Heart right ventricle (tissue), 16 donors: ENCODE measurements at regions not wholly inside any gene's neighbourhood (a gene's known extent, or its start where the extent isn't known, plus 50 kb on each side); places are given as distances from the start of the nearest gene placed in this dataset.

Experiments
- ATAC-seq, 8 donors: fragments of 200-7000 bp; cut with Tn5 transposase; one replicate each; pipeline ENCODE4 v1.9.1; 2020; ENCODE audit warnings: mild to moderate bottlenecking in 8 of 8, moderate library complexity in 8 of 8, moderate number of reproducible peaks in 1 of 8
- DNase-seq, 2 donors: peaks; one replicate each; pipeline ENCODE4 v3.0.0-alpha.2; 2020
- H3K27ac ChIP-seq, 10 donors: fragments of 200-600 bp; sonication (generic) in 2 of 10; one replicate each; pipeline versions ENCODE4 v1.5.0 to v1.8.0; 2020 to 2022; ENCODE audit warnings: mild to moderate bottlenecking in 3 of 10
- H3K27me3 ChIP-seq, 7 donors: fragments of 200-600 bp; one replicate each; pipeline ENCODE4 v1.8.0; 2021 to 2022; ENCODE audit warnings: mild to moderate bottlenecking in 2 of 7
- H3K36me3 ChIP-seq, 9 donors: fragments of 200-600 bp; sonication (generic) in 1 of 9; one replicate each; pipeline versions ENCODE4 v1.5.0 to v1.8.0; 2020 to 2022; ENCODE audit warnings: mild to moderate bottlenecking in 2 of 9
- H3K4me1 ChIP-seq, 9 donors: fragments of 200-600 bp; sonication (generic) in 1 of 9; one replicate each; pipeline versions ENCODE4 v1.5.0 to v1.8.0; 2020 to 2022; ENCODE audit warnings: mild to moderate bottlenecking in 4 of 9
- H3K4me3 ChIP-seq, 10 donors: fragments of 200-600 bp; sonication (generic) in 2 of 10; one replicate each; pipeline versions ENCODE4 v1.5.0 to v1.8.0; 2020 to 2022; ENCODE audit warnings: mild to moderate bottlenecking in 7 of 10, moderate library complexity in 2 of 10
- H3K9me3 ChIP-seq, 11 donors: fragments of 200-600 bp in 10 of 11; sonication (generic) in 2 of 11; one replicate each; pipeline versions ENCODE4 v1.5.0 to v1.8.0; 2013 to 2022; ENCODE audit warnings: mild to moderate bottlenecking in 2 of 11, control low read depth in 1 of 11, moderate library complexity in 1 of 11
- WGBS, 2 donors: extraction: QIAGEN DNeasy Blood & Tissue Kit; methylation state at CpG; one replicate each; pipeline ENCODE4 v1.1.7; 2013; ENCODE audit warnings: inconsistent platforms in 1 of 2; 5-methylcytosine and 5-hydroxymethylcytosine counted together
- intact Hi-C, 10 donors: fragments of 100-400 bp; cut with DNase I; formaldehyde crosslinking; loops; one replicate each; pipeline versions ENCODE4 v1.11.1 to v1.14.2; 2022
- TF ChIP-seq, protein P1 (sequence below), 9 donors: fragments of 200-600 bp; sonication (generic) in 2 of 9; IDR thresholded peaks; one replicate each; pipeline versions ENCODE4 v1.5.0 to v1.8.0; 2021 to 2022; ENCODE audit warnings: antibody characterized with exemption in 9 of 9, mild to moderate bottlenecking in 5 of 9, moderate library complexity in 1 of 9
- donor health status: Arrhythmogenic right ventricular cardiomyopathy.
- donor health status: ischemic (EF 13 %, LVEDD 7.1; RV severe dilation, severe dysfunction).
- donor health status: healthy with polysubstance abuse.
- donor health status: DM: no; HTN: yes; CAD: no.
- donor health status: DM: no; HTN: no; CAD: no.
- donor health status: ischemic (EF 25% LVEDD 6.9; RV normal size, moderate dysfunction).
- donor health status: ischemic (EF 25% LVEDD 5.7; RV mildly dilated, moderate dysfunction).
- donor health status: healthy.
- donor health status: DM: yes; HTN: yes; CAD: no.
- donor health status: Ischemic cardiomyopathy.
- donor health status: ischemic (EF 35%, LVEDD 5.7; RV mildly dilated, moderate dysfunction).
- donor health status: nonischemic (EF 11% LVEDD 7.7; RV severe dilation, severe dysfunction).
- donor health status: DM: yes; HTN: yes; CAD: no.
- donor health status: PGD.
- donor health status: ischemic (EF 29% LVEDD 5.4; RV normal size, mild dysfunction).
- donor health status: nonischemic (EF 23%, LVEDD 6.1; RV moderate dilation, normal function).

DNA sequence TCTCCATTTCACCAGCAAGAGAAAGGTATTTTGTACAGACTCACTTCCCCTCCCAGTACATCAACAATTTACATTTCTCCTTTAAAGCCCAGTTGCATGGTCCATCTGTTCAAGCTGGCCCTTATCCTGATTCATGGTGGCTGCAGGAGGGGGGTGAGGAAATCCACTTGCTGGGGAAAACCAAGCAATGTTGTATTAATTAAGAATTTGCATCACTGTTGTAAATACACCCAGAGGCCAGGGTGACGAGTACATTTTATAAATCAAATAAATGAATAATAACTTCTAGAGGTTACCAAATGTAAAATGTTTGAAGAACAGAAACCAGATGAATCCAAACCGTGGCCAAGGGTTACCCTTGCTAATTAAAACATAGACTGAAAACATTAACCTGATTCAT is 395.9 kb upstream of the INTU start:
- no peaks in the 10 kb centered on the region for H3K4me1 ChIP-seq
- DNase-seq (no peak), ATAC-seq (no peak)
- TF ChIP-seq, protein P1, sequence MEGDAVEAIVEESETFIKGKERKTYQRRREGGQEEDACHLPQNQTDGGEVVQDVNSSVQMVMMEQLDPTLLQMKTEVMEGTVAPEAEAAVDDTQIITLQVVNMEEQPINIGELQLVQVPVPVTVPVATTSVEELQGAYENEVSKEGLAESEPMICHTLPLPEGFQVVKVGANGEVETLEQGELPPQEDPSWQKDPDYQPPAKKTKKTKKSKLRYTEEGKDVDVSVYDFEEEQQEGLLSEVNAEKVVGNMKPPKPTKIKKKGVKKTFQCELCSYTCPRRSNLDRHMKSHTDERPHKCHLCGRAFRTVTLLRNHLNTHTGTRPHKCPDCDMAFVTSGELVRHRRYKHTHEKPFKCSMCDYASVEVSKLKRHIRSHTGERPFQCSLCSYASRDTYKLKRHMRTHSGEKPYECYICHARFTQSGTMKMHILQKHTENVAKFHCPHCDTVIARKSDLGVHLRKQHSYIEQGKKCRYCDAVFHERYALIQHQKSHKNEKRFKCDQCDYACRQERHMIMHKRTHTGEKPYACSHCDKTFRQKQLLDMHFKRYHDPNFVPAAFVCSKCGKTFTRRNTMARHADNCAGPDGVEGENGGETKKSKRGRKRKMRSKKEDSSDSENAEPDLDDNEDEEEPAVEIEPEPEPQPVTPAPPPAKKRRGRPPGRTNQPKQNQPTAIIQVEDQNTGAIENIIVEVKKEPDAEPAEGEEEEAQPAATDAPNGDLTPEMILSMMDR (IDR thresholded peaks at IDR 0.05): no peak
- H3K27ac ChIP-seq: no peak overlapping the region
- 78 to 85% methylated on average over 2 of the region's 2 CpGs for WGBS, 2 donors
- no peak overlapping the region for H3K4me3 ChIP-seq
- no peaks in the 10 kb centered on the region for H3K27me3 ChIP-seq
- H3K36me3 ChIP-seq: no peaks in the 10 kb centered on the region
- H3K9me3 ChIP-seq: no peaks in the 10 kb centered on the region
- intact Hi-C loops: no loop called here

DNA sequence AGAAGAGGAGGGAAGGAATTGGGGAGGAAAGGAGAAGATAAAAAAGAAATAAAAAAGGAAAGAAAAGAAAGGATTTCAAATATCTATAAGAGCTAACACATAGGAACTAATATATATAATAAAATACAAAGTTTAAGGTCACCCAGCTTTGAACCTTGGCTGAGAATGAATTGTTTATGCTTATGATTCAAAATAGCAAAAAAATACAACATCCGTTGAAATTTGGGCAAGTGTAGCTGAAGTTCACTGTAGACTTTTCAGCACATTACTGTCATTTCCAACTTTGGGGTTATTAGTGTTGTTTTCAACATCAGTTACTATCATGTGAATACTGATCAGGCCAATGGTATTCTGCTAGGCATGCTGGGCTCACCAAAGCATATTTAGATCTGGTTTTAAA is 395.2 kb upstream of the INTU start:
- Histone ChIP-seq H3K36me3 (no peaks in the 10 kb centered on the region), H3K27me3 (no peaks in the 10 kb centered on the region), H3K4me1 (no peaks in the 10 kb centered on the region), H3K9me3 (no peaks in the 10 kb centered on the region), H3K4me3 (no peak overlapping the region), H3K27ac (no peak overlapping the region)
- DNase-seq (no peak), ATAC-seq (no peak)
- intact Hi-C loops: no loop called here
- TF ChIP-seq, protein P1 (IDR thresholded peaks at IDR 0.05): no peak
- 63 to 74% methylated on average over 1 of the region's 1 CpG for WGBS, 2 donors

DNA sequence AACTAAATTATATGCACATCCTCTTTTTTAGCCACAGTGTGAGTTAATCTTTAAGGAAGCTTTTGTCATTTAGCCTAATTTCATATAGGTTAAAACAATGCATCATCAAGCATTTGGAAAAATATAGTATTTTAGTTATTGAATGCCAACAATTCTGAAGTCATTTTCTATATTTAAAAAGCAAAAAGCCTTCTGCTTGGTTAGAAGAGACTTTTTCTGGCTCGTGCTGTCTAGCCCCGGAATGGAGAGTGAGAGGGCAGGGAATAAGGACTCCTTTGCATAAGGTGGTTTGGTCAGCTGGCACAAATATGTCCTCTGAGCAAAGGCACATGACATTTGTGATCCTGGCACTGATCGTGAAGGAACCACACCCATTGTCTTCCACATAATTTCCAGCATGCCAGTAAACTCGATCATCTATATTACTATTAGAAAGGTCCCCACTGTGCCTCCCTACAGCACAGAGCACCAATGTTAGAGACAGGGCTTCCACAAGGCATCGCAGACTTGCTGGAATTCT is 393.7 kb upstream of the INTU start:
- WGBS, 2 donors: 71% methylated on average over 5 of the region's 5 CpGs
- Histone ChIP-seq H3K27me3 (no peaks in the 10 kb centered on the region), H3K36me3 (no peaks in the 10 kb centered on the region), H3K4me3 (no peak overlapping the region), H3K27ac (no peak overlapping the region), H3K4me1 (no peaks in the 10 kb centered on the region), H3K9me3 (no peaks in the 10 kb centered on the region)
- ATAC-seq: no peak
- no peak for DNase-seq
- TF ChIP-seq, protein P1 (IDR thresholded peaks at IDR 0.05): no peak
- intact Hi-C loops: no loop called here

DNA sequence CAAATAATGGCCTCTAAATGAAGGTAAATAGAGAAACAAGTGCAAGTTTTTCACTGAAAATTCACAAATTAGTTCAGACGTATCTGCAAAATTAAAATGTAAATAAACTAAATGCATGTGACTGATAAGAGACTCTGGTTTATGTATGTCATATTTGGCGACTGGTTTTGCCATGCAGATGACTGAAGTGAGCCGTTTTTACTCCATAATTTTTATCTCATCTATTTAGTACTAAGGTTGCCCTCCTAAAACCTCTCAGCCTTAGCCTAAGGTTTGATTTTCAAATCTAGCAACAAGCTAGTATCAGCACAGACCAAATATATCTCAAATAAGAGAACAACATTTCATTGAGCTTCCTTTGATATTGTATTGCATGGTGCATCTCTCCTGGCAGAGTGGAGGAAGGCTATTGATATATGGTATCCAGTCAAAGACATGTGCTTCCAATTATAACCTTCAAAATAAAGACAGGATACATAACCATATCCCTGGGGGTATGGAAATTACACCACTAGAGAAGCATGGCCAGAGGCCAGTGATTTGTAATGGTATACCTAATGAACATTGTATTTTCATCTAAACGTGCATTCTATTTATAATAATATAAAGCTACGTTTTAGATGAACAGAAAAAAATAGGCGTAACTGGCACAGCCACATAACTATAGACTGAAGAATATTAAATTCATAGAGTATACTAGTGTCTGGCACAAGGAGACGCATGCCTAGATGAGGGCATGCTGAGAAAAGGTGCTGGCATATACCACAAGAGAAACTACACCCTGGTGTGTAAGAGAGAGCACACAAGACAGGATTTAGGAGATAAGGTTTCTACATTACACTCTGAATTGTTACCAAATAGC is 392.6 kb upstream of the INTU start:
- Histone ChIP-seq H3K4me1 (no peaks in the 10 kb centered on the region), H3K27ac (no peak overlapping the region), H3K27me3 (no peaks in the 10 kb centered on the region), H3K9me3 (no peaks in the 10 kb centered on the region), H3K36me3 (no peaks in the 10 kb centered on the region), H3K4me3 (no peak overlapping the region)
- ATAC-seq (no peak), DNase-seq (no peak)
- TF ChIP-seq, protein P1 (IDR thresholded peaks at IDR 0.05): no peak
- 77 to 82% methylated on average over 7 of the region's 7 CpGs for WGBS, 2 donors
- intact Hi-C loops: no loop called here
